ENCODE measurements at regions not wholly inside any gene's neighbourhood (a gene's known extent, or its start where the extent isn't known, plus 50 kb on each side); places are given as distances from the start of the nearest gene placed in this dataset.

DNA sequence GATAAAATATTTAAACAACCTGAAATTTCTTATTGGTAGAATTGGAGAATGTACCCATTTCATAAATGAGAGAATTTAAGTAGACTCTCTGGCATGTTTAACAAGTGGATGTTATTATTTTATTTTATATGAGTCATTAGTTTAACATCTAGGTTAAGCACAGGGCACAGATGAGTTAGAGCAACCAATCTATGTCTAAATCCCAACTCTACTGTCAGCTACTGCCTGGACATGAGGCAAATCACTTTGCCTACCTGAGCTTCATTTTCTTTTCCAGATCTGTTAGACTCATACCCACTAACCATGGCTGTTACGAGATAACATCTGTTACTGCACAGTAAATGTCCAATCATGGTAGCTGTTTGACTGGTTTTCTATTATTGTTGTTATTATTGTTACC is 251.1 kb downstream of the INHBA start:
- no peak for DNase-seq

DNA sequence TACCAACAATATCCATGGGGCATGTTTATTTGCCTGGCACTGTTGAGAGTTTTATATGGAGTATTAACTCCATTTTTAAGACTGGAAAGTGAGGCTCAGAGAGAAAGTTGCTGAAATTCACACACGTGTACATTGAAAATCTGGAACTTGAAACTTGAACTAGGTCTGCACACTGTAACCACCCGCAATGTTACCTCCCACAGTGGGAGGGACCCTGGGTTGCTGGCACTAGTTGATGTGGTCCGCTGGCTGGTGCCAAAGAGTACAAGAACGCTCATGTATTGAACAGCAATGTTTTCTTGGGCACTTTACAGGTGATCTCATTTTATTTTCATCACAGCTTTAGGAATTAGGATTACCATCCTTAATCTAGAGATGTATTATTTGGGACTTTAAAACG is 253.2 kb downstream of the INHBA start:
- Histone ChIP-seq H3K27me3 (no peaks in the 10 kb centered on the region), H3K27ac (peak overlapping the region in 1 of 3 donors; percentile 76), H3K4me1 (peaks cover 0 to 41% (median 13%) of the 10 kb centered on the region in 4 donors), H3K36me3 (no peaks in the 10 kb centered on the region), H3K4me3 (no peak overlapping the region), H3K9me3 (no peaks in the 10 kb centered on the region)
- intact Hi-C loops (cut with DNase I) = no loop called here
- DNase-seq (peak; percentile 56 to 79 (median 75)), ATAC-seq (peak; percentile 78 to 86 (median 82))
- WGBS (ENCODE audit: insufficient coverage, low coverage, low lambda C conversion rate, missing lambda C conversion rate) = 29% methylated on average over 5 of the region's 5 CpGs
- TF ChIP-seq POLR2A (IDR thresholded peaks at IDR 0.05) = no peak
- TF ChIP-seq, protein P1, sequence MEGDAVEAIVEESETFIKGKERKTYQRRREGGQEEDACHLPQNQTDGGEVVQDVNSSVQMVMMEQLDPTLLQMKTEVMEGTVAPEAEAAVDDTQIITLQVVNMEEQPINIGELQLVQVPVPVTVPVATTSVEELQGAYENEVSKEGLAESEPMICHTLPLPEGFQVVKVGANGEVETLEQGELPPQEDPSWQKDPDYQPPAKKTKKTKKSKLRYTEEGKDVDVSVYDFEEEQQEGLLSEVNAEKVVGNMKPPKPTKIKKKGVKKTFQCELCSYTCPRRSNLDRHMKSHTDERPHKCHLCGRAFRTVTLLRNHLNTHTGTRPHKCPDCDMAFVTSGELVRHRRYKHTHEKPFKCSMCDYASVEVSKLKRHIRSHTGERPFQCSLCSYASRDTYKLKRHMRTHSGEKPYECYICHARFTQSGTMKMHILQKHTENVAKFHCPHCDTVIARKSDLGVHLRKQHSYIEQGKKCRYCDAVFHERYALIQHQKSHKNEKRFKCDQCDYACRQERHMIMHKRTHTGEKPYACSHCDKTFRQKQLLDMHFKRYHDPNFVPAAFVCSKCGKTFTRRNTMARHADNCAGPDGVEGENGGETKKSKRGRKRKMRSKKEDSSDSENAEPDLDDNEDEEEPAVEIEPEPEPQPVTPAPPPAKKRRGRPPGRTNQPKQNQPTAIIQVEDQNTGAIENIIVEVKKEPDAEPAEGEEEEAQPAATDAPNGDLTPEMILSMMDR (IDR thresholded peaks at IDR 0.05) = no peak

More for the DNA sequence above, 251.1 kb downstream of the INHBA start:
- intact Hi-C loops (cut with DNase I) = no loop called here
- Histone ChIP-seq H3K4me1 (peaks cover 0 to 31% (median 12%) of the 10 kb centered on the region in 4 donors), H3K36me3 (no peaks in the 10 kb centered on the region), H3K9me3 (no peaks in the 10 kb centered on the region), H3K4me3 (no peak overlapping the region), H3K27me3 (no peaks in the 10 kb centered on the region), H3K27ac (no peak overlapping the region)
- WGBS (ENCODE audit: insufficient coverage, low coverage, low lambda C conversion rate, missing lambda C conversion rate) = 91% methylated on average over 1 of the region's 1 CpG
- TF ChIP-seq, protein P1 (IDR thresholded peaks at IDR 0.05) = no peak
- TF ChIP-seq POLR2A (IDR thresholded peaks at IDR 0.05) = no peak
- no peak for ATAC-seq

DNA sequence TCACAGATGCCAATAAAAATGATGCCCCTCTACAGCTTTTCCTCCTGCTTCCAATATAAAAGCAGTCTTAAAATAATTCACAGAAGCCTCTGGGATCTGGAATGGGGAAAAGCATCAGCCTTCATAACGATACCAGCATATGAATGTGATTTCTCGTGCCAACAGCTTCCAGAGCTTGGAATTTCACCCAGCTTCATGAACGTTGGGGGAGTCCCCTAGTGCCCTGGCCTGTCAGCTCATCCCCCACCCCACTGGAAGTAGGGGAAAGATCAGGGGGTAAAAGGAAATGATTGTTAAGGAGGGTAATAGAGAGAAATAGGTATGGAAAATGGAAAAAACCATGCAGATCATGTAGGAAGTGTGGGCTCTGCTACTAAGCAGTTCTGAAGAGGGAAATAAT is 253.6 kb downstream of the INHBA start:
- DNase-seq (no peak), ATAC-seq (peak in 3 of 4 donors; percentile 39 to 57 (median 50))
- Histone ChIP-seq H3K27ac (peak overlapping the region in 1 of 3 donors; percentile 76), H3K4me3 (no peak overlapping the region), H3K9me3 (no peaks in the 10 kb centered on the region), H3K27me3 (no peaks in the 10 kb centered on the region), H3K36me3 (no peaks in the 10 kb centered on the region), H3K4me1 (peaks cover 0 to 41% (median 13%) of the 10 kb centered on the region in 4 donors)
- intact Hi-C loops (cut with DNase I) = no loop called here
- 37% methylated on average over 3 of the region's 3 CpGs for WGBS (ENCODE audit: insufficient coverage, low coverage, low lambda C conversion rate, missing lambda C conversion rate)
- TF ChIP-seq POLR2A (IDR thresholded peaks at IDR 0.05) = no peak
- TF ChIP-seq, protein P1 (IDR thresholded peaks at IDR 0.05) = no peak

DNA sequence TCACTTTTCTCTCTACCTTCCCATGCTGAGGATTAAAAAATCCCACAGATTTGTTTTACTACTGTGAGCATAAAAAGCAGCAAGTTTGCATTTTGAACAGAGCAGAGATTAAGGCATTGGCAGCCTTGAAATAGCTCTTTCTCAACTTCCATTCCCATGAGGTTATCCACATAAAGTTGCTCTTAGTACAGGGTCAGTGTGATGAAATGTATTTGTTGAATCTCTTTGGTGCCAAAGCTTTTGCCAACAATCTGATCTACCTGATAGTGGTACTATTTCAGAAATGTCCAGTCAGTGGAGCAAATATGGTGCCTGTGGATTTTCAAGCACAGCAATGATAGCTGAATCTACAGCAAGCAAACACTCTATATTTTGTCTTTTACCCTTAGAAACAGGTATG is 254.8 kb downstream of the INHBA start:
- Histone ChIP-seq H3K9me3 (no peaks in the 10 kb centered on the region), H3K4me3 (no peak overlapping the region), H3K36me3 (no peaks in the 10 kb centered on the region), H3K27me3 (no peaks in the 10 kb centered on the region), H3K4me1 (peaks cover 0 to 41% (median 13%) of the 10 kb centered on the region in 4 donors), H3K27ac (peak overlapping the region in 2 of 3 donors; percentile 36 to 76)
- no peak for TF ChIP-seq POLR2A (IDR thresholded peaks at IDR 0.05)
- TF ChIP-seq, protein P1 (IDR thresholded peaks at IDR 0.05) = no peak
- peak; percentile 78 to 90 (median 82) for ATAC-seq
- intact Hi-C loops (cut with DNase I) = no loop called here
- DNase-seq = no peak

All from right lobe of liver (tissue), 6 donors.